GM12875 (cell line): ENCODE measurements at regions not wholly inside any gene's neighbourhood (a gene's known extent, or its start where the extent isn't known, plus 50 kb on each side); places are given as distances from the start of the nearest gene placed in this dataset.
"Not testable (repeated sequence)": the region's sequence is repeated elsewhere in the genome, so short reads cannot be mapped to it uniquely, and the experiment has no call there.

Experiments used
- H3K4me3 ChIP-seq: one replicate; pipeline ENCODE4 v1.5.1; 2011; ENCODE audit warnings: low read depth, low read length, control low read depth
- CTCF ChIP-seq: IDR thresholded peaks from 2 replicates; pipeline ENCODE4 v1.5.1; 2011; ENCODE audit warnings: low read depth, mild to moderate bottlenecking, control low read depth, inconsistent platforms, low read length, moderate library complexity, borderline replicate concordance; ENCODE audit not compliant: insufficient read depth

- no peak overlapping the region for H3K4me3 ChIP-seq
- no peak for TF ChIP-seq CTCF
Measured at GRCh38 chr5:125236981-125237380, 490.5 kb upstream of the ZNF608 start.

GRCh38 chr5:125244531-125244930 lies 498.1 kb upstream of the ZNF608 start:
- TF ChIP-seq CTCF, result no peak
- no peak overlapping the region for H3K4me3 ChIP-seq

GRCh38 chr5:125245216-125245615 lies 498.8 kb upstream of the ZNF608 start:
- TF ChIP-seq CTCF, result no peak
- no peak overlapping the region for H3K4me3 ChIP-seq

DNA sequence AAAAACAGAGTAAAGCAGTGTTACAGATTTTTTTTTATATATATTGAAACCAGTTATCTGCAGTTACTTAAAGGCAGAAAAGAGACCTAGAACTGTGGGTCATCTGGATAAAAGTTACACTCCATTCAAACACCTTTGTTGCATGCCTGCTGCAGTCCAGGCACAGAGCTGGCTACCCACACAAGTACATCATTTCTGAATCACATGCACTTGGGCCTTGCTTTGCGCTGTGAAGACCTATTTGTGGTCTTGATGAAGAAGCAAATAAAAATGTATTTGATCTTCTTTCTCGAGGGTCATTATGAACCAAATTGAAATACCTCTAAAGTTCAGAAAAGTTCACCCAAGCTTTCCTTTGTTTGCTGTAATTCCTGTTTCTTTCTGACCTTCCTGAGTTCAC lies 503.0 kb upstream of the ZNF608 start:
- no peak for TF ChIP-seq CTCF
- H3K4me3 ChIP-seq, result no peak overlapping the region

DNA sequence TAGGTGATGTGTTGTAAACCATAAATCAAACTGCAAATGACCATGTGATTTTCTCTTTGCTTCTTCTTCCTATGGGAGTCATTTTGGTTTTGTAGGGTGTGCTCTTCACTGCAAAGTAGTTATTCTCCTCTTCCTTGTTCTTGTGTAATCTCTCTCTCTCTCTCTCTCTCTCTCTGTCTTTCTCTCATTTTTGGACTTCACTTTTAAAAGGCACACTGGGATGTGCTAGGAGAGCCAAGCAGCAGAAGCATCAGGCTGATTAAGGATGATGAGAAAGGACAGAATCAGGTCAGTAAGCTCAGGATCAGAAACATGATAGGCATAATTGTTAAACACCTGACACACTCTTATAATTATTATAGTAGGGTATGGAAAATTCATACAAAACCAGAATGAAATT lies 505.3 kb upstream of the ZNF608 start:
- H3K4me3 ChIP-seq, result no peak overlapping the region
- TF ChIP-seq CTCF, result no peak

DNA sequence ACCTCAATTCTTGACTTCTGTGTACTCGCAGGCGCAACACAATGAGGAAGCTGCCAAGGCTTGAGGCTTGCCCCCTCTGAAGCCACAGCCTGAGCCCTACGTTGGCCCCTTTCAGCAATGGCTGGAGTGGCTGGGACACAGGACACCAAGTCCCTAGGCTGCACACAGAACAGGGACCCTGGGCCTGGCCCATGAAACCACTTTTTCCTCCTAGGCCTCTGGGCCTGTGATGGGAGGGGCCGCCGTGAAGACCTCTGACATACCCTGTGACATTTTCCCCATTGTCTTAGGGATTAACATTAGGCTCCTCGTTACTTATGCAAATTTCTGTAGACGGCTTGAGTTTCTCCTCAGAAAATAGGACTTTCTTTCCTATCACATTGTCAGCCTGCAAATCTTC lies 507.2 kb upstream of the ZNF608 start:
- not testable (repeated sequence) for H3K4me3 ChIP-seq

DNA sequence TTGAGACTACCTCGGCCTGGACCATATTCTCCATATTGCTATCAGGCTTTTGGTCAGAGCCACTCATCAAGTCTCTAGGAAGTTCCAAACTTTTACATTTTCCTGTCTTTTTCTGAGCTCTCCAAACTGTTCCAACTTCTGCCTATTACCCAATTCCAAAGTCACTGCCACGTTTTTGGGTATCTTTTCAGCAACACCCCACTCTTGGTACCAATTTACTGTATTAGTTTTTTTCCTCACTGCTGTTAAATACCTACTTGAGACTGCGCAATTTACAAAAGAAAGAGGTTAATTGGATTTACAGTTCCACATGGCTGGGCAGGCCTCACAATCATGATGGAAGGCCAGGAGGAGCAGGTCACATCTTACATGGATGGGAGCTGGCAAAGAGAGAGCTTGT lies 507.8 kb upstream of the ZNF608 start:
- TF ChIP-seq CTCF, result no peak
- H3K4me3 ChIP-seq, result no peak overlapping the region

DNA sequence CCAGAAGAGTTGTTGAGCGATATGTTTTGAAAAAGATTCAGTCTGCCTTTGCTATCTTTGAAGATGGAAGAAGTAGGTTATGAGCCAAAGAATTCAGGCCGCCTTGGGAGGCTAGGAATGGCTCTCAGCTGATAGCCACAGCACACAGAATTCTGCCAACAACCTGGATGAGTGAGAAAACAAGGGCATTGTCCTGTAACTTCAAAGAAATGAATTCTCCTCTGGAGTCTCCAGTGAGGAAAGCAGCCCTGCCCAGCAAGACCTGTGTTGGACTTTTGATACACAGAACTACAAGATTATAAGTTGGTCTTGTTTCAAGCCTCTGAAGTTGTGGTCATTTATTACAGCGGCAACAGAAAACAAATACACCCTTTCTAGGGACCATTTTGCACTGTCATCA lies 509.9 kb upstream of the ZNF608 start:
- no peak overlapping the region for H3K4me3 ChIP-seq
- TF ChIP-seq CTCF, result no peak
